Islet of Langerhans (tissue), 1 donor: ENCODE measurements at regions not wholly inside any gene's neighbourhood (a gene's known extent, or its start where the extent isn't known, plus 50 kb on each side); places are given as distances from the start of the nearest gene placed in this dataset.
A peak's percentile ranks its signal among the peaks of the same experiment; 100 is the strongest.

ENCODE experiments used
- FAIRE-seq: peaks from one replicate; lab custom pipeline; 2011; peaks lifted over from hg19 to GRCh38; lab: Jason Lieb, UNC

DNA sequence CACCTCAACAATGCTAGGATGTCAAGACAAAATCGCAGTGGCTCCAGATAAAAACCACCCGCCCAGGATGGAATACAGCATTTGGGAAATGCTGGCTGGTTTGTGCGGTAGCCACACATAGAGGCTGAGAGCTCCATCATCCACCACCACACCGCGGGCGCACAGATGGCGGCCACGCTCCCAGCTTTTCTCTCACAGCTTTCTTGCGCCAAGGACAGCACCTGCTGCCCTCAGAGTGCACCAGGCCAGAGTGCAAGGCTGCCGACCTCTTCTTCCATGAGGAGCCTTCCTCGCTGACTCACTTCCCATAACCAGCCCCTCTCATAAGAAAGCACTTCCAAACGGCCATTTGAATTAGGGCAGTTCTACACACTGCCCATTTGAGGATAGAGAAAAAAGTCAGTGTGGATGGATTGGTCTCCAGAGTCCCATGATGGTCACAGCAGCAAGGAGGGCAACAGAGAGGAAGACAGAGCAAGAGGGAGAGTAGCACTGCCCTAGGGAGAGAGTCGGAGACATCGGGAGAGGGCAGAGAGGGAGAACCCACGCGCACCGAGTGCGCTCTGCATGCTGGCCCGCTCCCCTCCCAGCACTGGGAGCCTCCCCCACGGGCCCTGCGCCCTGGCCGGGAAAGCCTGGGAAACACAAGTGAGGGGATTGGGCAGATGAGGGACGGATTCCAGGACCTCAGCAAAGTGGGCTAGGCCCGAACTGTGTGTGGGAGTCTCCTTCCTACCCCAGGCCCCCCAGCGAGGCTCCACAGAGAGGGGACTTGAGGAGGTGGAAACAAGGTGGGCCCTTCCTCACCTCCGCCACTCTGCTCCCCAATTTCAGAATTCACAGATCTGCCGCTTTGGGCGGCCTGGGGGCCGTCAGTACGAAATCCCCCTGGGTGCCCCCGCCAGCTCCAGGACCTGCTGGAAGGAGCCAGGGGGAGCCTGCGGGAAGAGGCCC, 156.9 kb downstream of the USP12 start:
- no peak for FAIRE-seq

DNA sequence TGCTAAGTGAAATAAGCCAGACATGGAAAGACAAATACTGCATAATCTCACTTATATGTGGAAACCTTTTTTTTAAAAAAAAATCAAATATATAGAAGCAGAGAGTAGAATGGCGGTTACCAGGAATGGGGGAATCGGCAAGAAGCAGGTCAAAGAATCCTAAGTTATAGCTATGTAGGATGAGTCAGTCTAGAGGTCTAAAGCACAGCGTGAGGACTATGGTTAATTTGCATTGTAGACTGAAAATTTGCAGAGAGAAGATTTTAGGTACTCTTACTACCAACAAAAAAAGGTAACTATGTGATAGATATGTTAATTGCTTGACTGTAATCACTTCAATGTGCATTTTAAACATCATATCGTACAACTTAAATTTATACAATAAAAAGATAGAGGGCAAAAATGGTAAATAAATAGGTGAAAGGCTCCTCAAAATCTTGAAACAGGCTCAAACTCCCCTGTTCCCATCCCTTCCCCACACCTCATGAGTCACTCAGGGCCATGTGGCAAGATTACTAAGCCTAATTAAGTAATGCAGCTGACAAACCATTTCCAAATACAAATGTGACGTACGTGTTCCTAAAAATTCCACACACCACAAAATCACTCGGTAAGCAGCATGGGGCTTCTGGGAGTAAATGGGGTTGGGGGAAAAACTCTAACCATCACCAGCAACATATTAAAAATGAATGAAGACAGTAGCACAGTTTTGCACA, 159.0 kb downstream of the USP12 start:
- FAIRE-seq, result no peak

DNA sequence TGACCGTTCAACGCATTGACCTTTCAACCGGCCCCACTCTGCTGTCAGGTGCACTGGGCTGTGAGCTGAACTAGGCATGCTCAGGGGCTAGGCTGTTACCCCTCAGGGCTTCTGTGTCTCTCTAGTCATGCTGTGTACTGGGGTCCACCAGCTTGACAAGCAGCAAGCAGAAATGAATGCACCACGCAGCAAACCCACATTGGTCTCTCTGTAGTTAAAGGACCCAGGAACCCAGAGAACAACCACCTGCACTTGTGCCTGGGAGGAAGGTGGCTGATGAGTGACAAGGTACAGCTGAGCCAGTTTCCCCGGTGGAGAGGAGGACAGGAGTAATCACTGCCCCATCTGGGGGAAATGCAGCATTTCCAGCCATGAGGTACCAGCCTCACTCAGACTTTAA, 159.9 kb downstream of the USP12 start:
- FAIRE-seq, result no peak

DNA sequence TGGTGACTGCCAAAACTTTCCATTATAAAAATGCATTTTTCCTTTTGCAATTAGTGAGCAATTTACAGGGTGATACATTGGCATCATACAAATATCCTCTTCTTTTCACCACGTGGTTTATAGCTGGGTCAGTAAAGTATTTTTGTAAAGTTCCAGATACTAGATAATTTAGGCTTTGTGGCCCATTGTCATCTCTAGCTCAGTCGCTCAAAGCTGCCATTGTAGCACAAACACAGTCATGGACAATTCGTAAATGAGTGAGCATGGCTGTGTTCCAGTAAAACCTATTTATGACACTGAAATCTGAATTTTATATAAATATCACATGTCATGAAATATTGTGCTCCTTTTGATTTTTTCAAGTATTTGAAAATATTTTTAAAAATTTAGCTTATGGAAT, 162.9 kb downstream of the USP12 start:
- FAIRE-seq, result no peak

DNA sequence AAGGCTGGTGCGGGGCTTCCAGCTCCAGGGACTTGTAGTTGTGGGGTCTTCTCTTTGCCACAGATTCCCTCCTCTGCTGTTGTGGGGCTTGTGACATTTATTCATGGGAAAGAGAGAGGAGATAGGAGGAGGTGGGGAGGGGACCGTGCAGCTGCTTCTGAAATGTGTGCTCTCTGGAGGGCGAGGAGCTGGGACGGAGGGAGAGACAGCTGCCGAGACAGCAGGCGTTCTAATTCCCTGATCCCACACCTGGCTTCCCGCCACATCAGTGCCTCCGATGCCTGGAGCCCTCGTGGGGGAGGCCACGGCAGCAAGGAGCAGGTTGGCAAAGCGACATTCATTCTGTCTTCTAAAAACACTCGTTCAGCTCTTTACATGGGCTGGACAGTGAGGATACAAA, 164.4 kb downstream of the USP12 start:
- FAIRE-seq, result no peak

DNA sequence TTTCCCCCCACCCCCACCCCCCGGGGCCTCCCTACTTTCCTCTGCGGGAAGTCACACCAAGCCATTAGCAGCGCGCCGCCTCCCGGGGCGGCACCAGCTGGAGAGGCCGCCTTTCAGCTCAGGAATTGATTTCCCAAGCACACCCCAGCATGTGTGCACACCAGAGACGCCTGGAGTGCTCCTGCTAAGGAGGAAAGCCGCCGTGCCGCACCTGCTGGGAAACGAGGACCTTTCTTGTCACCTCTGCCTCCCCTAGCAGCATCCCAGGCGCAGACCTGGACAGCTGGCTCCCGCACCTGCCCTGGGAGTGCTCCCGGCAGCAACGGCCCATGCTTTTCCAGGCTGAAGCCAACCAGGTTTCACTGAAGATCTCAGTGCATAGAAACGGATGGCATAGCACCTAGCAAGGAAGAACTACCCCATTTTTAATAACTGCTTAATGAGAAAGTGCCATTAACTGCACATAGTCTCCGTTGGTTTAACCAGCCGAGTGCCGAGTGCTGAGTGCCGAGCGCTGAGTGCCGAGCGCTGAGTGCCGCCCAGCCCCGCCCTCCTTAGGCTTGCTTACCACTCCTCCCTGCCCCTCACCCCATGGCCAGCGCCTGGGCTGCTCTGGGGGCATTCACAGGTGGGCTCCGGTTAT, 165.0 kb downstream of the USP12 start:
- peak; percentile 21 for FAIRE-seq

DNA sequence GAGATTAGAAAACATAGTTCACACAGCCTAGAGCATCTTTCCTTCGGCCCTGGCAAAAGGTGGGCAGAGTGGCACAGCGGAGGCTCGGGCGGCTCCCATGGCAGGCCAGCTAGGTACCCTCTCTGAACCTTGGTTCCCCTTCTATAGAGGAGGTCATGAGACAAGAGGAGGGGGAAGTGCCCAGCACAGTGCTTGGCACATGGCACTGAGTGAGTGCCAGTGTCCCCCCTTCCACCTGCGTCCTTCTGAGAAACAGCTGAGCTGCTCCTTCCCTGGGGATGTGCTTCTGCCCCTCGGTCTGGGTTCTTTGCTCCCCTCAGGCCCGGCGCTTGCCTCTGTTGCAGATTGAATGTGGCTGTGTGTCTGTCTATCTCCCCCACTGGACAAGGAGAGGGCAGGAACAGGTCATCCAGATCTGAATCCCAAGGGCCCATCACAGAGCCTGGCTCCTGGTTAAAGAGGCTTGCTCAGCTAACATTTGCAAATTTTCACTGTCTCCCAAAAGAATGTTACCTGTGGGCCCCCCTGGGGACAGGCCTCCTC, 165.6 kb downstream of the USP12 start:
- FAIRE-seq, result no peak

DNA sequence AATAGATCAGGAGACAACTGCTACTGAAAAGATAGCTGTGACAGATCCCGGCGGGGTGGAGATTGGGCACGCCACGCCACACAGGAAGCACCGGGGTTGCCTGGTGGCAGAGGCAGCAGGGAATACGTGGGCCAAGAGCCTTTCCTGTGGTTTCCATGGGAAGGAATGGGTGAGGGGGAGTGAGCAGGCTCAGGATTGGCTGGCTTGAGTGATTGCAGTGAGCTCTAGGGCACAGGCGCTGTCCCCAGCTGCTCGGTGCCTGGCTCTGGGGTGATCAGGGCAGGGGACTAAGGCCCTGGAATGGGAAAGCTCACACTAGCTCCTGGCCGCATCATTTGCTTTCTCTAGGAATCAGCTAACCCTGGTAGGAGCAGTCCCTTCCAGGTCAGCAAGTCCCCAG, 166.1 kb downstream of the USP12 start:
- FAIRE-seq, result no peak

DNA sequence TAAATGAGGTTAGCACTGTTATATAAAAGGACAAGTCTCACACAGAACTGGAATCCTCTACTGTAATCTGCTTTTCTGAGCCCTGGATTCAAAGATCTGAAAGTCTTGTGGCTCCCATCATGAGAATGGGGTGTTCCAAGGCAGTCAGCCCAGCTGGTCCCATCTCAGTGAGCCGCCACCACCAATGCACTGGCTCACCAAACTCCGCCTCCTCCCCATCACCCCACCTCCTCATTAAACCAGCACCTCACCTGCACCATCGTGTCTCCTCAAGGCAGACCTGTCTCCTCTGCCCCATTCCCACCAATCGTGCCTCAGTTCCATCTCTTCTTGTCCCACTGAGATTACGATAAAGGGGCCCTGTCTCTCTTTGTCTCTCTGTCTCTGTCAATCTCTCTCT, 166.7 kb downstream of the USP12 start:
- no peak for FAIRE-seq

DNA sequence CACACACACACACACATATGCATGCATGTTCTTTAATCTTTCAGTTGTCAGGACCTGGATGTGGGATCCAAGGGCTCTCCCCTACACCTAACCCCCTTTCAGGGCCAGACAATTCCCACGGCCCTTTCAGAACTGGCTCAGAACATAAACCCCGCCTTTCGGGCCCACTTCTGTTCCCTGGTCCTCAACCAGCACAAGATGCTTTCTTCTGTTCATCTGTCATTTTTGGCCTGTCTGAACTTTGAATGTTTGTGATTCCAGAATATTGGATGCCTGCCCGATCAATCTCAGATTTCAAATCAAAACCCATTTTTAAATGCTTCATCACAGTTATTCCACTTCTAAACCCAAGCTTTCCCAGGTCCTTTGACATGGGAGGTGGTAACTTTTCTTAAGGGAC, 167.3 kb downstream of the USP12 start:
- no peak for FAIRE-seq

DNA sequence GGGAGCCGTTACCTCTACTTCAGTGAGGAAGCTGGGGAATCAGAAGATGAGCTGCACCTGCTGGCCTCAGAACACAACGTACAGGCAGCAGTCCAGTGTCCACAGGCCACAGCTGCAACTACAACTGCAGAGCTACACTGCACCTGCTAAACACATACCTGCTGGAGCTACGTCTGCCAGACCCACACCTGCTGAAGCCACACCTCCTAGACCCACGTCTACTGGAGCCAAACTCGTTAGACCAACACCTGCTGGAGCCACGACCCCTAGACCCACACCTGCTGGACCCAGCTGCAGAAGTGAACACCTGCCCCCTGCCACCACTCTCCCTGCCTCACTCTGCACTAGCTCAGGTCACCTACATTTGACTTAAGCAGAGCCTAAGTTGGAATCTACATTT, 169.9 kb downstream of the USP12 start:
- FAIRE-seq, result no peak

DNA sequence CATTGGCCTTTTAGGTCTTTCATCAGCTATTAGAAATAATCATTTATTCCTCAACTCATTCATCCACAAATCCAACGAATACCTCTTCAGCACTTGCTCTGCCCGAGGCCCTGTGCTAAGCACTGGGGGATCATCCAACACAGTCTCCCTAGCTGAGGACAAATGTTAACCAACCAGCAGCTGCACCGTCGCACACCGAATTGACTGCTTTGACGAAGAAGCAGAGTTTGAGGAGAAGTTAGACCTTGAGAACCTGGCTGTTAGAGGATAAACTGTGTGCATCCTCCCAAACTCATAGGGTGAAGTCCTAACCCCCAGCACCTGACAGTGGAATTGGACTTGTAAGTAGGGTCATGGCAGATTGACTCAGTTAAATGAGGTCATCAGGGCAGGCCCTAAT, 170.9 kb downstream of the USP12 start:
- FAIRE-seq, result no peak

DNA sequence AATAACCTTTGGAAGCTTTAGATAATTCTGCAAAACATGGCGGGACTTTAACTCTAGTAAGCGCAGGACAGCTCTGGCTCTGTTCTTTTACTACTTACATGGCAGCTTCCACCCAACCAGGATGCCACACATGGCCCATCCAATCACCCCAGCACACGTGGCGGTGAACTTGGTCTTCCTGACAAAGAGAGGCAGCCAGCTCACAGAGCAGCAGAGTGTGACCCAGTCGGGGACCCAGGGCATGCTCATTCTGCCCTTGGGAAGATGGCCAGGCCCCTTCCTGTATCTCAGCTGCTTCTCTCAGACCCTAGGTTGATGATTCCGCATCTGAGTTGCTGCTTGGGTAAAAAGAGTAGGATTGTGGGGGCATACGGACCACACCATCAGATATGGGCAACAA, 172.1 kb downstream of the USP12 start:
- no peak for FAIRE-seq

DNA sequence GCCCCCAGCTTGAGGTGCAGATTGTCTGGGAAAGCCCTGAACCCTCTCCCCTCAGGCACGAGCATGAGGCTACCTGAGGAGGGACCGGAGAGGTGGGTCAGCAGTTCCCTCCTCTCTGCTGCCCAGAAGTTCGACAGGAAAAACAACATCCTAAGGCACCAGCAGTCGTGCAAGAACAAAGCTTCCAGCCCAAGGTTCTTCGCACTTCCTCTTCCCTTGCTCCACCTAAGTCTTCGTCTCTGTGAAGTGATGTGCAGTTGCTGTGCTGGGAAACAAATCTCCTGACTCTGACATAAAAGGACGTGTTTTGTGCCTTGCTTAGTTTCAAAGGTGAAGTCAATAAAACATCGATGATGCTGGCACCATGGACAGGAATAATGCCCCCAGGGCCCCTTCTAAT, 173.3 kb downstream of the USP12 start:
- FAIRE-seq, result no peak

DNA sequence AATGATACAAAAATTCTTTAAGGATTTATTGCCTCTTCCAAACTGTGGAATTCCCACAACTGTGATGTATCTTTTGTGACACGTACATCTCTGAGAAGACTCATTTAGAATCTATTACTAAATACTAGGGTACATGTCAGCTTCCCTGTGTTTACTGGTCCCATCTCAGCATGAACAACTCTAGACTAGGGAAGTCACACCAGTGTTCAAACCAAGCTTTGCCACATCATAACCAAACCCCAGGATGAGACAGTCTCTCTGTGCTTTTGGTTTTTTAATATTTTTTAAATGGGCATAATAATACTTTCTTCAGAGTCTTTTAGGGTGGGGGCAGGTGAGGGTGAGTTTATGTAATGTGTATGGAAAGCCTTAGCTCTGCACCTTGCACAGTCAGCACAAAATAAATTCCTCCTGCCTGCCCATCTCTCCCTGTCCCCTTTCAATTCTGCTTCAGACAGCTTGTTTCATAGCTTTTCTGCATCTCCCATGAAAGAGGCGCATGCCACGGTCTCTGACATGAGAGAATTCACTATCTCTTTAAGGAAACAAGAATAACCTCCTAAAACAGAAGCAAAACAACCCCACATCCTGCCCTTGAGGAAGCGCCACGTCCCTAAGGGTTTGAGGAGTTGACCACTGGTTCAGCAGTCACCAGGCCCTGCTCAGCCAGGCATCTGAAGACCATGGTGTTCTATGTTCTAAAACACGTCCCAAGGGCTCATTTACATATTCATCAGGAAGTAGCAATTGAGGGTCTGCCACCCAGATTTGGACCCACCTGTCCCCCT, 174.5 kb downstream of the USP12 start:
- no peak for FAIRE-seq

DNA sequence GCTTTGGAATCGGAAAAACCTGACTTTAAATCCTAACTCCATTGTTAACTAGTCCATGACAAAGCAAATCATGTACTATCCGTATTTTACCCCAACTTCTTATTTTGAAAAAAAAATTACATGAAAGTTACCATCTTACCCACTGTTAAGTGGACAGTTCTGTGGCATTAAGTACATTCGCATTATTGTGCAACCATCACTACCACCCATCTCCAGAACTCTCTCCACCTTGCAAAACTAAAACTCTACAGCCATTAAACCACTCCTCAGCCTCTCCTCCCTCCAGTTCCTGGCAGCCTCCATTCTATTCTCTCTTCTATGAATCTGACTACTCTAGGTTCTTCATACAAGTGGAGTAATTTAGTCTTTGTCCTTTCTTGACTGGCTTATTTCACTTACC, 176.5 kb downstream of the USP12 start:
- no peak for FAIRE-seq

DNA sequence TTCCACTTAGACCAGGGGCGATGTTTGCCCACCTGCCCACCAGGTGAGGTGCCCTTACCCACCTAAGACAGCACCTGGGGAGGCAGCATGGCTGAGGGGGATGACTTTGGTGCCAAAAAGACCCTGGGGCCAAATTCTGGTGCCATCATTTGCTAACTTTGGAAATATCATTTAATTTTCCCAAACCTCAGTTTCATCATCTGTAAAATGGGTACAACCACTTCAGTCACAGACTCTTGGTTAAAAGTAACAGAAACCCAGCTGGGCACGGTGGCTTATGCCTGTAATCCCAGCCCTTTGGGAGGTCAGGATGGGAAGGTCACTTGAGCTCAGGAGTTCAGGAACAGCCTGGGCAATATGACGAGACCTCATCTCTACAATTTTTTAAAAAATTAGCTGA, 177.8 kb downstream of the USP12 start:
- no peak for FAIRE-seq

DNA sequence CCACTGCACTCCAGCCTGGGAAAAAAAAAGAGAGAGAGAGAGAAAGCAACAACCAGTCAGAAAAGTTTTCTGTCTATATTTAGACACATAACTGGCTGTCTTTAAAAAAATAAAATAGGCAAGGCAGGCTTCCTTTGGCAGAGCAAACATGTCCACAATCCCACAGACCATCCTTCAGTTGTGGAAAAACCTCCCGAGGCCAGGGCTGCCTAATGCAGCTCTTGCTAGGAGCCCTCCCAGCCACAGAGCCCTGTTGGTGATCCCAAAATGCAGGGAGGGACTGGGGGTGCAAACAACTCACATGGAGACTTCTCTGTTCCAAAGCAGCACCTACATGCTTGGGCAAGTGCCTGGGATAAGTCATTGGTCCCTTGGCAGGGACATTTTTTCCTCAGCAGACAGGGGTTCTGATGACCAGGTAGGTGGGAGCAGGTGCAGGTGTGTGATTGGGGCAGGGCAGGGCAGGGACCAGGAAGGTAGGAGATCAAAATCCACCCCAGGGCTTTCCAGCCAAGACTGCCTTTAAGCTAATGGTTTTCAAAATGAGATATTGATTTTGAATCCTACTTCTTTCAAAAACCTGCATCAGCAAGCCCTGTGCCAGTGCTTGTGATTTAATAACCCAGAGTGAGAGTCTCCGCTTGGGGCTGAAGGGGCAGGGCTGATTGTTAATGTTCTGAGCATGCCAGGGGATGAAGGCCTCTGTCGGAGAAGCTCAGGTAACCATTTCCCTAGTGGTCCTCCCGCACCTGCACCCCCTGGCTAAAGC, 178.5 kb downstream of the USP12 start:
- FAIRE-seq, result no peak

DNA sequence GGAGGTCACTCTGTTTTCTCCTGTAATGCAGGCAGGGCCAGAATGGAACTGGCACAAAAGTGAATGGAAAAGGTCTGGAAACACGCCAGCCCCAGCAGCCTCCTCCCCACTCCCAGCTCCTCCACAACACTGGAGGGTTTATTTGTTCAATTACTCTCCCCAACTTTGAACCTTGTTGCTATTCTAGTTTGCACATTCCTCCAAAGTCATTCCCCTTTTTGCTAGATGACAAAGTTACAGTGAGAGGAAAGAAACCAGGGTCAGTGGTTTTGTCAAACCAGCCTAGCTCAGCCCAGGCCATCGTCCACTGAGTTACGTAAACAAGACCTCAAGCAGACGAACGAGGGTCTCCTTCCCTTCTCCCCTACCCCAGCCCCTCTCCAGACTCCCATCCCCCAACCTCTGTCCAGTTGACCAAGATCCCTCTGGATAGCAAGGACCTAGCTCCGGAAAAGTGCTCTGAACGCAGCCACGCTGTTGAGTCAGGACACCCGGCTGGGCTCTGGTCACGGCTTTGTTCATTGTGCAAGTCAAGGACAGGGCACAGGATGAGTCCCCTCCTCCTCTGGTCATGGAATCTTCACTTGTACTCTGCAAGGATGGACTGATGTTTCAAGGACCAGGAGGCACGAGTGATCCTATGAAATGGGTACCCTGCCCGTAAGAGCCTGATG, 180.0 kb downstream of the USP12 start:
- no peak for FAIRE-seq

DNA sequence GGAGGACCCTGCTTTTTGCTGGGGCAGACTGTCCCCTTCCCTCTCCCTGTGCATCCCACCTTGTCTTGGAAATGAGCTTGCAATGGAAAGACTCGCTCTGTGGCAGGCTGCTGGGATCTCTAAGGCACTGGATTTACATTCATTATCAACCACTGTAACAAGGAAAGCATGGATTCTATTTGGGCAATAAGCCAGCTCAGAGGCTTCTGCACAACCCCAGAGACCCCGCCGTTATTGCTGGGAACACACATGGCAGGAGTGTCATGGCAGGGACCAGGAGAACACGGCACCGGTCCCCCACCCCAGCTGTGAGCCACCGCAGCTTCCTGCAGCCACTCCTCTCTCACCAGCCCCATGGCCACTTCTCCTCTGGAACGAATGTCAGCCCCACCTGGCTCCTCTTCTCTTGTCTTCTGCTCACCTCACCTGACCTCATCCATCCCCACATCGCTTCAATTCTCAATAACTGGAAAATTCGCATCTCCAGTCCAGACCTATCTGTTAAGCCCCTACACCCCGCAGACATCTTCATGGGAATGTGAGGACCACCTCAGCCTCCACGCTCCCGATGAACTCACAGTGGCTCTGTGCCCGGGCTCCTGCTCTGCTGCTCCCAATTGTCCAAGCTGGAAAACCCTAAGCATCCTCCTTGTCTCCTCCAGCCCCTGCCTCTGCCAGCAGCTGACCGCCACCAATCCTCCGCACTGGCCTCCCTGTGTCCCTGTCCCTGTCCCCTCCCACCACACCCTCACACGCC, 181.5 kb downstream of the USP12 start:
- FAIRE-seq, result no peak
